Body of pancreas (tissue), 4 donors: ENCODE measurements at regions not wholly inside any gene's neighbourhood (a gene's known extent, or its start where the extent isn't known, plus 50 kb on each side); places are given as distances from the start of the nearest gene placed in this dataset.

Source experiments
- POLR2A ChIP-seq, 3 donors: fragments of 450-650 bp; IDR thresholded peaks; one replicate each; pipeline ENCODE4 v1.6.1; 2016; ENCODE audit warnings: antibody characterized with exemption in 3 of 3, mild to moderate bottlenecking in 2 of 3
- TF ChIP-seq, protein P1 (sequence below), 7 experiments: fragments of 450-650 bp in 4 of 7; fragments of 200-600 bp in 3 of 7; sonication (generic) in 3 of 7; IDR thresholded peaks; one replicate each; pipeline ENCODE4 v1.5.1; 2016 to 2019; ENCODE audit warnings: antibody characterized with exemption in 7 of 7

DNA sequence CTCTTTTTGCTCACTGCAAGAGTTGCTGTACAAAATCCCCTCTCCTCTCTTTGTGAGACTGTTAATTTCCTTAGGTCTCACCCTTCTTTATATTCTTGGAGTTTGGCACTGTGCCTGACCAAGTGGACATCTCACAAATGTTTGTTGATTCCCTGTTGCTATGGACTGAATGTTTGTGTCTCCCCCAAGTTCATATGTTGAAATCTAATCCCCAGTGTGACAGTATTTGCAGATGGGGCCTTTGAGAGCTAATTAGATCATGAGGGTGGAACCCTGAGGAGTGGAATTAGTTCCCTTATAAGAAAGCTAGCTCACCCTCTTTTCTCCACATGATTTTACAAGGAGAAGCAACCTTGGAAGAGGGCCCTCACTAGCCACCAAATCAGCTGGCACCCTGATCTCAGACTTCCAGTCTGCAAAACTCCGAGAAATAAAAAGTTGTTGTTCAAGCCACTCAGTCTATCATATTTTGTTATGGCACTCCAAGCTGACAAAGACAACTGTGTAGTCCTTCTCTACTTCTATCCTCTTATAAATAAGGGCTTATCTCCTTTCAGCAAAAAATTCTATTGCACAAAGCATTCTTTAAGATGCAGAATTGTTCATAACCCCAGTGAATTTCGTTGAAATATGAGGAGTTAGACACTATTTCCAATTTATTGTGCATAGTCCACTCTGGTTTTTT is 65.5 kb upstream of the NPHP3 start:
- no peak for TF ChIP-seq POLR2A (IDR thresholded peaks at IDR 0.05)
- TF ChIP-seq, protein P1, sequence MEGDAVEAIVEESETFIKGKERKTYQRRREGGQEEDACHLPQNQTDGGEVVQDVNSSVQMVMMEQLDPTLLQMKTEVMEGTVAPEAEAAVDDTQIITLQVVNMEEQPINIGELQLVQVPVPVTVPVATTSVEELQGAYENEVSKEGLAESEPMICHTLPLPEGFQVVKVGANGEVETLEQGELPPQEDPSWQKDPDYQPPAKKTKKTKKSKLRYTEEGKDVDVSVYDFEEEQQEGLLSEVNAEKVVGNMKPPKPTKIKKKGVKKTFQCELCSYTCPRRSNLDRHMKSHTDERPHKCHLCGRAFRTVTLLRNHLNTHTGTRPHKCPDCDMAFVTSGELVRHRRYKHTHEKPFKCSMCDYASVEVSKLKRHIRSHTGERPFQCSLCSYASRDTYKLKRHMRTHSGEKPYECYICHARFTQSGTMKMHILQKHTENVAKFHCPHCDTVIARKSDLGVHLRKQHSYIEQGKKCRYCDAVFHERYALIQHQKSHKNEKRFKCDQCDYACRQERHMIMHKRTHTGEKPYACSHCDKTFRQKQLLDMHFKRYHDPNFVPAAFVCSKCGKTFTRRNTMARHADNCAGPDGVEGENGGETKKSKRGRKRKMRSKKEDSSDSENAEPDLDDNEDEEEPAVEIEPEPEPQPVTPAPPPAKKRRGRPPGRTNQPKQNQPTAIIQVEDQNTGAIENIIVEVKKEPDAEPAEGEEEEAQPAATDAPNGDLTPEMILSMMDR (IDR thresholded peaks at IDR 0.05) = no peak
